ENCODE measurements at regions not wholly inside any gene's neighbourhood (a gene's known extent, or its start where the extent isn't known, plus 50 kb on each side); places are given as distances from the start of the nearest gene placed in this dataset.

GRCh38 chr9:134994926-134995791 lies 77.4 kb upstream of the FCN1 start:
- TF ChIP-seq POLR2A (IDR thresholded peaks at IDR 0.05) (no peak), CTCF (IDR thresholded peaks at IDR 0.05) (no peak)
